GM12872 (cell line): ENCODE measurements at regions not wholly inside any gene's neighbourhood (a gene's known extent, or its start where the extent isn't known, plus 50 kb on each side); places are given as distances from the start of the nearest gene placed in this dataset.

ENCODE experiments used
- CTCF ChIP-seq: IDR thresholded peaks from 3 replicates; pipeline ENCODE4 v1.5.1; 2011; ENCODE audit warnings: low read depth, mild to moderate bottlenecking, low read length, moderate library complexity; ENCODE audit not compliant: insufficient read depth

DNA sequence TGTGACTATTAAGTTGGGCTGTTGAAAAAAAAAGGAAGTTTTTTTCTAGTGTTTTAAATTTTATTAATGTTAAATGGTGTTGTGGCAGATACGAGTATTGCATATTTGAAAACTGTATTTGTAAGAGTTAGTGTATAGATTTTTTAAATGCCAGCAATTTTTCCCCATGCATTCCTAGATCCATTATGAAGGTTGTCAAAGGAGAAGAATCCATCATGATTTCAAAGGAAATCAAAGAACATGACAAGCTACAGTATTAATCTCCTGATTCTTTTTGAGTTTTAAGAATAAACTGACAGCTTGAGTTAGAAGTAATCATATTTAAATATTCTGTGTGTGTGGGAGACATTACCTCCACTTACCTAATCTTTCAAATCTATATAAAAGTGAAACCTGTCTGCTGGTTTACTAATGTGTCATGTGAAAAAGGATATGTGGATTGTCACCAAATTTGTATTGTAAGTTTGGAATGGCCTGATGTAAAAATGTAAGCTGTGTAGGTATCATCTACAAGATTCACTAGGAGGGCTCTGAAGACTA is 111.0 kb upstream of the HS3ST5 start:
- no peak for TF ChIP-seq CTCF

DNA sequence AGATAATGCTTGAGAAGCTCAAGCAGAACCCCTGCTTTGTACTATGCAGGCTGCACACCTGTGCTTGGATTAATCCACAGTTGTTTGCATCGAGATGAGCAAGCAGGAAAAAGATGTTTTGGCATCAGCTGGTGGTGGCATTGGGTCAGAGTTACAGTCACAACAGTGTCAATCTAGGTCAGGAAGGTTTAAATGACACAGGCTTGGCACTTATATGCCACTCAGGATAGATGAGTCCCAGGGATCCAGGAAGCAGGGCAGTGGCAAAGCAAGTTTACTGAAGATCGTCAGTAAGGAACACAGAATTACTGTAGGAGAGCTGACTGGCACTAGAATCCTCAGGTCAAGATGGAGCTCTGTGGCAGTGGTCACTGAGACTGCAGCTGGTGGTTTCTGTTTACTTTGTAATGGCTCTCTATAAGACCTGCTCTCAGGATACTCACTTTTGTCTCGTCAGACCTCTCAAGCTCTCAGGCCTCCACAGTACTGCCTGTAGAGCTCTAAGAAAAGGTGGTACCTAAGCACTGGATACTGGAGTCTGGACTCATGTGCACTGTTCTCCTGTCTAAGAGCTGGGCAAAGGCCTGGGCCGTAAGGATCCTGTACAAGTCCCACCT is 110.1 kb upstream of the HS3ST5 start:
- no peak for TF ChIP-seq CTCF

DNA sequence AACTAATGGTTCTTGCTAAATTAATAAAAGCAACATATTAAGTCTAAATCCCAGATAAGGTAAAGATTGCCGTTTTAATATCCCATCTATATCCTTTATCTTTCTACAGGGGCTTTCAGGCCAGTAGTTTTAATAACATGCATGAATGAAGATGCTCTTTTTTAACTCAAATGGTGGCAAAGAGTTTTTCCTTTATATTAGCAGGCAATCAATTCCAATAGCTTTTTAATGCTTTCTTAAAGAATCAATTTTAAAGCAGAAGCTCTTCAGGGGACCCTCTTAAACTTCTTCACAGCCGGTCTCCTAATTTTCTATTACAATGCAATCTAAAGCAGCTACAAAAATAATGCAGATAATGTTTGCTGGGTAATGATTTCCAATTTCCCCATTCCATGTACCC is 107.8 kb upstream of the HS3ST5 start:
- no peak for TF ChIP-seq CTCF

GRCh38 chr6:114449659-114450058 is 106.8 kb upstream of the HS3ST5 start:
- TF ChIP-seq CTCF: no peak

GRCh38 chr6:114446342-114446741 is 103.5 kb upstream of the HS3ST5 start:
- no peak for TF ChIP-seq CTCF

- TF ChIP-seq CTCF: no peak
These were observed 103.0 kb upstream of the HS3ST5 start for GRCh38 chr6:114445846-114446245.

DNA sequence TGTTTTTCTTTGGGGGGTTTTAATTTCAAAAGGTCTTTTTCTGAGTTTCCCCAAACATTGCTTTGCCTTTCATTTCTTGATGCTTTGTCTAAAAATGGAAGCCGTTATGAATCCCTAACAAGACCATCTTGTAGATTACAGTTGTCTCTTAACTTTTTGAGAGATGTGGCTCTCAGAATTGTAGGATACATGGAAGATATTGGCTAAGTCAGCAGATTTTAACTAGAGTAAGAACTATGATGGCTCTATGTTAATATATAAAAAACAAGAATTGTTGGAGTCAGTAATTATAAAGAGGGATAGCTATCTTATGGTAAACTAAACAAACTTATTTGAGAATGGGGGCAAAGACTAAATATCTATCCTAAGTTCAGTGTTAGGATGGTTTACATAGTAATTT is 96.6 kb upstream of the HS3ST5 start:
- no peak for TF ChIP-seq CTCF
